Activated T-cell treated with anti-CD3 and anti-CD28 coated beads for 1 hour (primary cell): ENCODE measurements at regions not wholly inside any gene's neighbourhood (a gene's known extent, or its start where the extent isn't known, plus 50 kb on each side); places are given as distances from the start of the nearest gene placed in this dataset.

Experiments
- DNase-seq: peaks from one replicate; pipeline ENCODE4 v3.0.0-alpha.2; 2020; ENCODE audit warnings: low read depth

DNA sequence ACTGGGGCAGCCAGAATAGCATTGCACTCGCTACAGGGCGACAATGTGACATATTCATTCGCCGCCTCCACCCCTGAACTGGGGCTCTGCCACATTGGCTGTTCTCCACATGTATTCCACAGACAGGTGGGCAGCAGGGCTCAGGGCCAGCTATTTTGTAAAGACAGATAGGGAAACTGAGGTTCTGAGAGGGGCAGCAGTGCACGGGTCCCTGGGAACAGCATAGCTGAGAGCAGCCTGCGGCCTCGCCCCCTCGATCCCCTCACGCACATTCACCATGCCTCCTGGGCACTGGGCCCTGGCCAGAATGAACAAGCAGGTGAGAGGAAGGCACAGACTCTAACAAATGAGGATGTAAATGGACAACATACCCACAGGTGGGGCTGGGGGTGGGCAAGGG, 75.0 kb upstream of the SPATA12 start:
- no peak for DNase-seq

DNA sequence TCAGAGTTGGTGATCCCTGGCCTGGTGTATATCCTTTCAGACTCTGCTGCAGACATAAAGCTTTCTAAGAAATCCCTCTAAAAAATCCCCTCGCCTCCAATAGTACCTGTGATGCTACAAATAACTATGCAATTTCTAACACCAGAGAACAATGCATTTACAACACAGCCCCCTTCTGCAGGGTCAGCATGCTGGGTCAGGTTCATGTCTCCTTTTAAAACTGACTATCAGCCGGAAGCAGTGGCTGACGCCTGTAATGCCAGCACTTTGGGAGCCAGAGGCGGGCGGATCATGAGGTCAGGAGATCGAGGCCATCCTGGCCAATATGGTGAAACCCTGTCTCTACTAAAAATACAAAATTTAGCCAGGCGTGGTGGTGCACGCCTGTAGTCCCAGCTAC, 77.0 kb upstream of the SPATA12 start:
- DNase-seq, result no peak

DNA sequence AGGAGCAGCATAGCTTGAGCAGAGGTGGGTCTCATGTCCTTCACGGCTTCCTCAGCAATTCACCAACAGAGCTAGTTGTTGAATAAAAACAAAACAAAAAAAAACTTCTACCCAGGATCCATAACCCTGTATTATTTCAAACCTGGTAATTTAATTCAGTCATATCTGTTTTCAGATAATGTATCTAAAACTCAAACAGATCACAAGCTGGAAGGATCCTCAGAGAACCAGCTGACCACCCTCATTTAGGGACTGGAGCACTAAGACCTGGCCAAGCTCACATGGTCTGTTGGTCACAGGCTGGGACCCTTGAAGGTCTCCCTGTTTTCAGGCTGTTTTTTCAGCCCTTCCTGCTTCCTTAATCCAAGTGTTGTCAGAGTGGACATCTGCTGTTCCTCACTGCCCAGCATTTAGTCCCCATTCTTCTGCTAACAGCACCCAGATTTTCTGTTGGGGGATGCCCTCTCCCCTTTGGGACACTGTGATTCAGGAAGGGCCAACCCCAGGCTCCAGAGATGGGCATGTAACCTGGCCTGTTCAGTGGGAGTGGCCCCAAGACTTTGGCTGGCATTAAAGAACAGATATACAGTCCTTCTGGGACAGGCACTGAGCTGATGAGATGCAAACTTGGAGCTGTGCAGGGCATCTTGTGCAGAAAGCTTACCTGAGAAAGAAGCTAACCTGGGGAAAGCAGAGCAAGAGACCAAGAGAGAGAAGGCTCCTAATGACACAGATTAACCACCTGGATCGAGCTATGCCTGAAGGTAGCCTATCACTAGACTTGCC, 78.8 kb upstream of the SPATA12 start:
- DNase-seq, result no peak

DNA sequence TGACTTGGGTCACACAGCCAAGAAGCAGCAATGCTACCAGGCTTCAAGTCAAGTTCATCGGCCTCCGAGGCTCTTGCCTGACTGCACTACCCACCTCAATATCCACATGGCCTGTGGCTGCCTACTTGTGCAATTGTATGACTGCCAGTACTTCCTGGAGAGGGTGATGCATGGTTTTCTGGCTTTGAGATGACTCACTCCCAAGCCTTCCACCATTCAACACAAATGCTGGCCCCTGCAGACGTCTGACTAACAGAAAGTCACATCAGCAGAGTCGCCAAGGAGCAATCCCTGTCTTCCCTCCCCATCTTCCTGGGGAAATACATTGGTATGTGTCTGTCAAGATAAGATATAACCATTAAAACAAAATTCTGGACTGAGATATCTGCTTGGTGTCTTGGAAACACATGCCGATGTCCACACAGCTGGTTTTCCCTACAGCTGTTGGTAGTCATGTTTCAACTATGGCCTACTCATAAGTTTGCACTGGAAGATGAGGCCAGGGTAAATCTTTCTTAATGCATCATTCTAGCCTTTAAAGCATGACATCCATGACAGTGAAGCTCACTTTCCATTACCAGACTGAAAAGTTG, 79.6 kb upstream of the SPATA12 start:
- DNase-seq, result no peak

DNA sequence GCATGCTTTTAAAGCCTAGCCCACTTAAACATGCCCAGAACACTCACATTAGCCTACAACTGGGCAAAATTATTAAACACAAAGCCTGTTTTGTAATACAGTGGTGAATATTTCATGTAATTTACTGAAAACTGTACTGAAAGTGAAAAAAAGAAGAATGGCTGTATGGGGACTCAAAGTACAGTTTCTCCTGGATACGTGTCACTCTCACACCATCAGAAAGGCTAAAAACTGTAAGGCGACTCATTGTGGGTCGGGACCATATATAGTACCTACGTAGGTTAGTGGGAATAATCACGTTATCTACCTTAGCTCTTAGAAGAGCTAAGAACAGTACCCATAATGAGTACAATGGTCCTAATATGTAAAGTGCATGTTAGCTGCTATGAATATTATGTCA, 80.2 kb upstream of the SPATA12 start:
- DNase-seq, result no peak

DNA sequence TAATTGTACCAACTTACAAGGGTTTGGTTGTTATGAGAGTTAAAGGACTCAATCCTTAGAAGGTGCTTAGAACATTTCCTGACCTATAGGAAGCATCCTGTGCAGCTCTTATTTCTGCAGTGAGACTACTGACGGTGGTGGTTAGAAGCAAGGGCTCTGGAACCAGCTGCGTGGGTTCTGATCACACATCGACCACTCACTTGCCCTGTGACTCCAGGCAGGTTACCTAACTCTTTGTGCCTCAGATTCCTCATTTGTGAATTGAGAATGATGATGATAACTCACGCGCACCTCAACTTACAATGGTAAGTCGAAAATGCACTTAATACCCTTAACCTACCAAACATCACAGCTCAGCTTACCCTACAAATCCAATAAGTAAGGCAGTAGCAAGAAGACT, 80.7 kb upstream of the SPATA12 start:
- no peak for DNase-seq

DNA sequence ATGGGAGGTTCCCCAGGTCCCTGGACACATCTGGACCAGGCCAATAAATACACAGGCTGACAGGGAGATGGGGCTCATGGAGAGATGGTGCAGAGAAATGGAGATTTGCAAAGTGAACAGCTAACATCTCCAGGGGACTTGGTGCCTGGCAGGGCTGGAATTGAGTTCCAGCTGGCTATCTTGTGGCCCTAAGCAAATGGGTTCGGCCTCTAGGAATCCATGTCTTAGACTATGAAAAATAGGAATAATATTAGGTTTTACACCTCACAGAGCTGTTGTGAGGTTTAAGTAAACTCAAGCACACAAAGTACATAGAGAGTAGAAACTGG, 82.9 kb upstream of the SPATA12 start:
- DNase-seq, result no peak

DNA sequence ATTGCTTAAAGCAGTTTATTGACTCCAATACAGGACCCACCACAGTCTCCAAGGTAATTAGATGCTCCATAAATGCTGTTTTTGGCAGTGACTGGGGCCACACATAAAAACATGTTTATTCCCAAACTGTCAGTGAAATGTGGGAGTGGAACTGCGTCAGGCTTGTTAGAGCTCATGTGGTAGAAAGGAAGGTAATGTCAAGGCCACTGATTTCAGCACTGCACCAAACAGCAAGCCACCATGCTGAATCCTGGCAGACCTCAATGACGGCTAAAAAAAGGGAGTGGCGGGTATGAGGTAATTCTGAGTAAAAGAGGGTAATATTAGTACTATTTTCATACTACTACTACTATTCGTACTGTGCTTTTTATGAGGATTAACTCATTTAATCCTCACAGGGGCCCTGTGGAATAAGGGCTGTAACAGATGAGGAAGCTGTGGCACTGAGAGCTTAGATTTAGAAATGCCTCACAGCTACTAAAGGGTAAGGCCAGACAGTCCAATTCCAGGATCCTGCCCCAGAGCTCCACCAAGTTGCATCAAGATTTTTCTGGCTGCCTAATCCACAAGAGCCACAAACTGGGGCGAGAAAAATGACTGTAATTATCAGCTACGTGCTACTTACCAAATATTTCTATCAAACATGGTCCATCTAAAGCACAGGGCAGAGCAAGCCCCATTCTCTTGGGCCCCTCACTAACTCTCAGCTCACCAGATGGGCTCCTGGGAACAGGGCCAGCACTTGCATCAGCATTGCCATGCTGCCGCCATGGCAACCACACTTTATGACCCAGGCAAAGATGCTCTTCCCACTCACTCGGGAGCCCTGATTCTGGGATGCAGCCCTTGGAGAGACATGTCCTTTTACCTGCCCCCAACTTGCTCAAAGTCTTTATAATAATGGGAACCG, 83.6 kb upstream of the SPATA12 start:
- DNase-seq, result no peak

DNA sequence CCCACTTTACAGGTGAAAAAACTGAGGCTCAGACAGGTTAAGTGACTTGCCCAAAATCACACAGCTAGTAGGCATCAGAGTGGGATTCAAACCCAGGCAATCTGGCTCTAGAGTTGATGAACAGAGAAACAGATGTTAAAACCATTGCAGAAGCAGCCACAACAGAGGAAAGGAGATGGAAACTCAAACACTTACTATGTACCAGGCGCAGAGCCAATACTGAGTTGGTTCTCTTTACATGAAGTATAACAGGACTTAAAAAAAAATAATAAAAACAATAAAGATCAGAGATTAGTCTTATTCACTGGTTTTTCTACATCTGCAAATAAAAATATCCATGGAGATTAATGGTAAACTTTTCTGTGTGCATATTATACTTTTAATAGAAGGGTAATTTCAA, 84.9 kb upstream of the SPATA12 start:
- no peak for DNase-seq

DNA sequence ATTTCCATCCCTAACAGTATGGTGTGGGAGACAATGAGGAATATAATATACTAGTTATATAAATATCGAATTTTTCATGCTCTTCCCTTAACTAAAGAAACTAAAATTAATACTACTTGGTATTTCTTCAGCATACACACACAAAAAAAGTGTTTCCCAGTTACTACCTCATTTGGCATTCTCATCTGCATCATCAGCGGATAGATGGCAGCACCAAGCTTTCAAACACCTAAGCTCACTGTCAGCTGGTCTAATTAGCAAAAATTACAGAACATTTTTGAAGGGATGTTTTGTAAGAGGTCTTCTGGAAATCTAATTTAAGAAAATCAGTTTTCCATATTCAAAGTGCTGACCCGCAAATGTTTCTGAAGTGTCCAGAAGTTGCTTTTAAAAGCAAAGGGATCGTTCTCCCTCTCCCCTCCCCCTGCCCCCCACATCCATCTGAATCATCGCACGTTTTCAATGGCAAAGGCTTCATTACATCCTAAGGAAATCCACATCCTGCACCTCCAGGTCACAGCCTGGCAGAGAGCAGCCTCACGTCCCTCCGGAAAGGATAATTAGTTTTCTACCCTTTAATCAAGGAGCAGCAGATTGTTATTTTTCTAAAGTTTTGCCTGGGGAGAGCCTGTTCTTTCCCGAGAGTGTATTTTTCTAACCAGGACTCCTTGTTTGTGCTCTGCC, 86.1 kb upstream of the SPATA12 start:
- DNase-seq, result no peak

DNA sequence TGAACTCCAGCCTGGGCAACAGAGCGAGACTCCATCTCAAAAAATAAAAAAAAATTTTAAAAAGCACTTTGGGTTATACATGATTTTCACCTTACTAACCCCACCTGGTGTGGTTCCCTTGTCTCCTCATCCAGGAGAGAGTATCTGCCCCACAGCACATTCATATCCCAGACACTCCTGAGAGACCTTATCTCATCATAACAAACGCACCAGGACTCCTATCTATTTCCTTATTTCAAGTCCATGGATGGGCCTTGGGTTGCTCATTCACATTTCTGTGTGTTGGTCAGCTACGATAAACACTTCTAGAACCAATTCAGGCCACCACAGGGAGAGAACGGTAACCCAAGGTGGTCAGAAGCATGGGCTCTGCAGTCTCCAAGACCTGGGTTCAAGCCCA, 88.6 kb upstream of the SPATA12 start:
- DNase-seq, result no peak

DNA sequence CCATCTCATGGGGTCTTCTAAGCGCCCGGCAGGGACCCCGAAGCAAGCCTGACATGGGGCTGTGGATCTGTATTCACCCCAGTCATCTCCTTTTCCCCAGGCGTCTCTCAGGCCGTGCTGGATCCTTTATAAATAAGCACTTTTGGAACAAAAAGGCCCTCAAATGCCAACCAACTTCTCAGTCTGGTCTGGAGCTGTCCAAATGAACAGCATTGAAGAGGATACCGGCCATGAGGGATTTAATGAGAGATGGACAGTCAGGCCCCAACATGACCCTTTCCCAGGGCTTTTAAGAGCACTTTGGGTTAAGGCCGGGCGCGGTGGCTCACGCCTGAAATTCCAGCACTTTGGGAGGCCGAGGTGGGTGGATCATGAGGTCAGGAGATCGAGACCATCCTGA, 89.2 kb upstream of the SPATA12 start:
- no peak for DNase-seq

DNA sequence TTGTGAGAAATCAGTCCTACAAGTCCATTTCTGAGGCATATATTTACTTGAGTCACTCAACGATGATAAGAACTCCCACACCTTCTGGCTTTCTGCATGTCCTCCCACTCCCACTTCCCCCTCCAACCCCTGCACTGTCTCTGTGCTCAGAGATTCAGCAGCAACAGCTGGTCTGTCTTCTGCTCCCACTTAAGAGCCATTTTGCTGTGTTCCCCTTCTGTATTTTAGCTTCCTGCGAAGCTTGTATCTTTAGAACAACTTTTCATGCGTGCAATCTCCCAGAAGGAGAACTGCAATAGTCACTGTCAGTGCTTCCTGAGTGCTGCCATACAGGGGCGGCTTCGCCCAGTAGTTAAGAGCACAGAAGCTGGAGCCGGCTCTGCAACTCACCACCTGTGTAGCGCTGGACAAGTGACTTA, 90.0 kb upstream of the SPATA12 start:
- DNase-seq, result no peak

DNA sequence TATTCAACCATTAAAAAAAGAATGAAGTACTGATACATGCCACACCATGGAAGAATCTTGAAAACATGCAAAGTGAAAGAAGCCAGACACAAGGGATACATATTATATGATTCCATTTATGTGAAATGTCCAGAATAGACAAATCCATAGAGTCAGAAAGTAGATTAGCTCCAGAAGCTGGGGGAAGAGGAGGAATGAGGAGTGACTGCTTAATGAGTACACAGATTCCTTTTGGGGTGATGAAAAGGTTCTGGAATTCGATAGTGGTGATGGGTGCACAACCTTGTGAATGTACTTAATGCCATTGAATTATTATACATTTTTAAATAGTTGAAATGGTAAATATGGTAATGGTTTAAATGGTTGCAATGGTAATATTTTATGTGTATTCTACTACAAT, 90.6 kb upstream of the SPATA12 start:
- DNase-seq, result no peak

DNA sequence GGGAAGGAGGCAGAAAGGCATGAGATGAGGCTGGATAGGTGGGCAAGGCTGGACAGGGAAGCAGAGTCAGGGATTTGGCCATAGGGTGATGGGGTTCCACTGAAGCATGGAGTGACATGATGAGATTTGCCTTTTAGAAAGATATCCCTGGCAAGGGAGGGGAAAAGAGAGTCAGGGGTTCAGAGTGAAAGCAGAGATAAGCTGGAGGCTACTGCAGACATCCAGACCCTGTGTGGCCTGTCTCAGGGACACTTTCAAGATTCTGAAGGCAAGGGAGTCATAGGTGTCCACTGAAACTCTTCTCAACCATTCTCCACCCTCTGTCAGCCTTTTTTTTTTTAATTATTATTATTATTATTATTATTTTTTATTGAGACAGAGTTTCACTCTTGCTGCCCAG, 94.0 kb upstream of the SPATA12 start:
- no peak for DNase-seq

DNA sequence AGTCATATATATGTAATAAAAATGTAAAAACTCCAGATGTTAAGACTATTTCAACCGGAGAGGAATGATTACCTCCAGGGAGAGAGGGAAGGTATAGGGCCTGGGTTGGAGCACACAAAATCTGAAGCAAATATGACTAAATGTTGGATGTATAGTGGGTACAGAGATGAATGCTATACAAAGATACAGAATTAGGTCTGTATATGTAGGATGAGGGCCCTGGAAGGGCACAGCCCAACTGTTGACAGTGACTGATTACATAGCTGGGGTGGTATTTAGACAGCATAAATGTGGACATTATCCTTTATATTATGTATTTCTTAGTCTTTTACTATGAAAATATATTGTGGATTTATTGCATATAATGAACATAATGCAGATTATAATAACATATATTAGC, 94.4 kb upstream of the SPATA12 start:
- no peak for DNase-seq

DNA sequence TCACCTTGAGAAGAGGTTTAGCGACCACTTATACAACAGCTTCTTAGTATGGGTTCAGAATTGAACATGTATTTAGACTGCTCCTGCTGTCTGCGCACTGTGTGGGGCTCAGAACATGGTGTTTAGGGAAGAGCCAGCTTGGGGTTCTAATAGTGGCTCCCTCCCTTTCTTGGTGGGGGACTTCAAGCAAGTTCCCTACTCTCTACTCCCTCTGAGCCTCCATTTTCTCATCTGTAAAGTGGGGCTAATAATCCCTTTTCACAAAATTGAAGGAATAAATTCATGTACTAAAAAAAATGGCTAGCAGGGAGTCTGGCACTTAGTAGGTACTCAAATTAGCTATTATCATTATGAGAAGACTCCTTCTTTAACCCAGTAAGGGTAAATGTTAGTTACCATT, 97.5 kb upstream of the SPATA12 start:
- no peak for DNase-seq

DNA sequence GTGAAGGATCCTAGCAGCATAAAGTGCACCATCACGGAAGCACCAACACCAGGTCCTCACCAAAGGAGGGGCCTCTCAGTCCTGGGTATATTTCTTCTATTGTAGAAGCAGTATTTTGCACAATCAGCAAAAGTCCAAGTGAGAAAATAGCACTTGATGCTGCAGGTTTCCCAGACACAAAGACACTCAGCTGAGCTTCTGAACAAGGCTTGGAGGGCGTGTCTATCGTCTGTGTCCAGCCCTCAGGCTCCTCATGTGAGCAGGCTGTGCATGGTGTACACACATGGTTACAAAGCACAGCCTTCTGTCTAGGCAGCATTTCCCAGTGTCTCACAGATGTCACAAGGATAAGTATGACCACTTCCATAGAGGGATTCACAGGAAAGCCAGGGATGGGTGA, 98.3 kb upstream of the SPATA12 start:
- no peak for DNase-seq

DNA sequence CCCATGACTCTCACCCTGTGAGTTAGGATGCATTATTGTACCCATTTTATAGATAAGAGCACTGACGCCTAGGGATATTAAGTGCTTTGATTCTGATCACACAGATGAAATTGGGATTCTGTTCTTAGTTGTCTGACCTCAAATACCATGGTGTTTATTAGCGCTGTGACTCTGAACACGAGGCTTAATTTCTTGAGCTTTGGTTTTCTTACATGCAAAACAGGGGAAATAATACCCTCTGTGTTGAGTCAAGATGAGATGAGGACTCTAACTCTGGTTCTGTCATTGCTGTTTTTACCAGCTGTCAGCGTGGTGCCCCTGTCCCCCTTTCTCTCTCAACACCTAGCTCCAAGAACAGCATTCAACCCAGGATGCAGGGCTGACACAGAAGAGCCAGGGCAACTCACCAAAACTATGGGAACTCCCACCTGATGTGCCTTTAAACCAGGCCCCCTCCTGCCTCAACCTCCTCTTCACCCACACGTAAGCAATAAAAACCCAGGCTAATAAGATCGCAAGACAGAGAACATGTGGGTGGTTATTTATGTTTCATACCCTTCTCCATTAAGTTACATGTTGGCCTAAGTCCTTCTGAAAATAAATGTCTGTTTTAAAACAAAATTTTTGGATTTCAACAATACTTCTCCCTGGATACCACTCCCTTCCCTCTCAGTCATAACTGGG, 100.1 kb upstream of the SPATA12 start:
- DNase-seq, result no peak

DNA sequence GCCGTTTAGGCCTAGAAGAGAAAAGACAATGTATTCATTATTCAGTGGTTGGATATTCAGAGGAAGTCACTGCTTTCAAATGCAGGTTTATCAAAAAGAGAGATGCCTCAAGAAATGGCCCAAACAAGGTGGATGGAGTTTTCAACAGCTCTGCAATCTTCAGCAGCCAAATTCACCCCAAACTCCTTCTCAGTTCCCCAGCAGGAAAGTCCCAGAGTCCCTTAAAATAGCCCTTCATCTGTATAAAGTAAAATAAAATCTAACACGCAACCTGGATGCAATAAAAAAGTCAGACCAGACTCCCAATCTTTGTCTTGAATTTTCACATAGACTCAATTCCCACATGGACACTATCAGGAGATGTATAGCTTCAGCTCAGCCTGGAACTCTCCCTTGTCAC, 101.6 kb upstream of the SPATA12 start:
- no peak for DNase-seq

DNA sequence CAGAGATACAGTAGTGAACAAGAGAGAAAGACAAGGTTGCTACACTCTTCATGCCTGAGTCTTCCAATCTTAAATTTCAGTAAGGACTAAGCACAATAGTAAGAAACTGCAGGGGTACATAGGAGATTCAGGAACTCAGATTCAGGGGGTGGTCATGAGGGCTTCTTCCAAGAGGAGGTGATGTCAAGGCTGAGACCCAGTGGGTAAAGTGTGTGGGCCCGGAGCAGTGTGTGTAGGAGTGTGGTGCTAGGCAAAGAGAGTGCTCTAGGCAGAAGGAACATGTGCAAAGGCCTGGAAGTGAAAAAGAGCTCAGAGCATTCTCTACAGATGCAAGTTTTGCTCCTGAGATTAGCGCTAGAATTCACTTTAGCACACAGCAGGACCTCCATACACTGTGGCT, 102.9 kb upstream of the SPATA12 start:
- DNase-seq, result no peak

DNA sequence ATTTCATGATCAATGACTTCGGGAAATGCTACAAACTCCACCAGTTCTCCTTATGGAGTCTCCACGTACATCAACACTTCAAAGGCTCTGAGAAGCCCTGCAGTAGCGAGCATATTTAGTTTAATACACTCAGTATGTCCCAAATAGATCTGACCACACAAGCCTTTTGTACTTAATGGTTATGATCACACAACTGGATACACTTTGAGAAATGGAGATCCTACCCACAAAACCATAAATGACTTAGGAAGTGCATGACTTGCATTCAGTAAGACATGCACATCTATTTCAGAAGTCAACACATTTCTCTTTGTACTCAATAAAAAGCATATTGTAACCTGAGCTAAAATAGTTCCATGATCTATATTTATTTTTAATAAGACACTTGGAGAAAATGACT, 103.6 kb upstream of the SPATA12 start:
- DNase-seq, result no peak
